NCI-H2227 treated with DMSO at 0.1 percent for 48 hours (cell line): ENCODE measurements at regions not wholly inside any gene's neighbourhood (a gene's known extent, or its start where the extent isn't known, plus 50 kb on each side); places are given as distances from the start of the nearest gene placed in this dataset.
A peak's percentile ranks its signal among the peaks of the same experiment; 100 is the strongest.
"Not testable (repeated sequence)": the region's sequence is repeated elsewhere in the genome, so short reads cannot be mapped to it uniquely, and the experiment has no call there.

Source experiments
- DNase-seq: peaks from one replicate; lab custom pipeline; 2025; lab: John Stamatoyannopoulos, UW

DNA sequence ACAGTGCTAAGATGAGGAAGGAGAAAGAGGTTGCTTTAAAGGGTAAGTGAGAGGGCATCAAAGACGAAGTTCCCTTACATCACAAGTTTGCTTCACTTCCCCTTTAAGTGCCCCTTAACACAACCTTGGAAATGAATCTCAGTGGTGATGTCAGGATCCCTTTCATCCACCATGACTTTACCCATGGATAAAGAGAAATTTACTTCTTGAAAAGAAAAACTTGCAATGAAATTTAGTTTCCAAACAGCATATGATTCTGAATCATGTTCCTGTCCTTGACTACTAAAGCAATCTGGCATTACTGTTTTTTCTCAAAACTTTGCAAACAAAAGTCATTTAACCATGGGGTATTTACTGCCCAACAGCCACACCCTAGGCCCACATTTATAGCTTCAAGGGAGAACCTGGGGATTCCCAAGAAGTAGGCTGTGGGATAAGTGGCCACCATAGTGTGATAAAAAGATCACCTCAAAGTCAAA is 135.9 kb downstream of the ITGB8 start:
- DNase-seq = no peak

DNA sequence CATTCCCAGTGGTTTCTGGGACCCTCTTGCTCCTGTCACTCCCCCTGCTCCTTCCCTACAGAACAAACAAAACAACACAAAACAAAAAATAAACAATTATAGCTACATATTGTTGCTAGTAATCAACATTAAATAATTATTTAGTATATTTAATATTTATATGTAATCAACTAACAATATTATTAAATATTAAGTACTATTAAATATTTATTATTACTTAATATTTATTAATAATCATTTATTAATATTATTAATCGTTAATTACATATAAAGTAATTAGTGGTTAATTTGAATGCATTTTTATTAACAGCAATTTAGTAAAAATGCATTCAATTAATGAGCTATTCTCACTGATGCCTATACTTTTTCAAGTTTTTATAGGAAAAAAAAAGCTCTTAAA is 139.4 kb downstream of the ITGB8 start:
- DNase-seq = no peak

DNA sequence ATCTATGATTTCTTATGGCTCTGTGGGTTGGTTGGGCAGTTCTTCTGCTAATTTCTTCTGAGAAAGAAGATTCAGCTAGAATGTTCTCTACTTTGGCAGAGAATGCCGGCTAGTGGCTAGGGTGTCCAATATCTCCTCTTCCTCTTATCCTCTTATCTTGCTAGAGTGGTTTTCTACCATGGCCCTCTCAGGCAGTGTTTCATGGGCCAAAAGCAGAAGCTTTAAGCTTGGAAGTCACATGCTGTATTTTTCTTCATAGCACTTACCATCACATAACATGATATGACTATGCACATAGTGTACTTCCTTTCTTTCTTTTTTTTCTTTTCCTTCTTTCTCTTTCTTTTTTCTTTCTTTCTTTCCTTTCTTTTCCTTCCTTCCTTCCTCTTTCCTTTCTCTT is 140.0 kb downstream of the ITGB8 start:
- no peak for DNase-seq

DNA sequence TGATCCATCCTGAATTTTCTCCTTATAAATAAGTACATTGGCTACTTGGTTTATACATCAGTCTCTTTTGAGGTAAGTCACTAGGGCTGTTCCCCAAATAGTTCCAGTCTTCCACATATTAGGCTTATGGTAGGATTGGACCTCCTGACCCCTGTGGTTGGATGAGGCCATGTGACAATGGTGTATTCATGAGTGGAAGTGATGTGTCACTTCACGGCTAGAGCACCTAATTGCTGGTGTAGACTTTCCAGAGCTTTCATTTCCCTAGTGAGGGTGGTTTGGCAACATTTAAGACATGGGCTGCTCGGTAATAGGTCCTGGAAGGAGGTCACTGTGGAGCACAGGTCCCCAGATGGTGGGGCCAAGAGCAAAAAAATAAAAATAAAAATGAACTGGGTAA is 141.2 kb upstream of the ABCB5 start:
- no peak for DNase-seq

DNA sequence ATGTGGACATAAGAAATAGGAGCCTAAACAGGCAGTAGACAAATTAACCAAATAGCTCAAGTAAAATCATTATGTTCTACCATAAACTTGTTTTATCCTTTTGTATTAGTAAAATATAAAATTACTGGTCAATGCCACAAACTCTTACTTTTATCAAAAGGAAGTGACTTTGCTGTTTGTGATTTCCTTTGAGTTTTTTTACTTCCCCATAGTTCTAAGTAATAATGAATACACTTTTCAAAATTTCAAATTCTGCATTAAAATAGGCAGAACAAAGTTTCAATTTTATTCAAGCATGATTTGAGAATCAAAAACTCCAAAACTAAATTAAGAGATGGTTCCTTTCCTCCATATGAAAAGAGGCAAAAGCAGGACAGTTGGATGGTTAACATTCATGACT is 139.7 kb upstream of the ABCB5 start:
- no peak for DNase-seq

DNA sequence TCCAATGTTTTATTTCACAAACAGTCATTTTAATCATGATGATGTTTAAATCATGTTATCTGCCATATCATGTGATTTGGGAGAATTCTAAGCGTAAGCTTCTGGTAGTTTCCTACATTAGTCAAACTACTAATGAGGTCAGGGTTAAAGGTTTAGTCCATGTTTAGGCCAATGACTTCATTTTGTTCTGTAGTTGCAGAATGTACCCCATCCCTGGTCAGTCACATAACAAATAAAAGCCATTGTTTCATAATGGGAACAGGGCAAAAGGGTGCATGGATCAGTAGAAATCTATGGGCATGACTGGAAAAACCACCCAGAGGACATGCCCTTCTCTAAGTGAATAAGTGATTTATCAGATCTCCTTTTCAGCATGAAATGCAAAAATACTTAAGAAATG is 138.4 kb upstream of the ABCB5 start:
- DNase-seq = no peak

- no peak for DNase-seq
Observed at GRCh38 chr7:20479706-20480105, 135.8 kb upstream of the ABCB5 start.

- no peak for DNase-seq
Observed at GRCh38 chr7:20482071-20482470, 133.4 kb upstream of the ABCB5 start.

GRCh38 chr7:20484356-20484755 is 131.1 kb upstream of the ABCB5 start:
- no peak for DNase-seq

- no peak for DNase-seq
Observed at GRCh38 chr7:20488850-20489249, 126.6 kb upstream of the ABCB5 start.

DNA sequence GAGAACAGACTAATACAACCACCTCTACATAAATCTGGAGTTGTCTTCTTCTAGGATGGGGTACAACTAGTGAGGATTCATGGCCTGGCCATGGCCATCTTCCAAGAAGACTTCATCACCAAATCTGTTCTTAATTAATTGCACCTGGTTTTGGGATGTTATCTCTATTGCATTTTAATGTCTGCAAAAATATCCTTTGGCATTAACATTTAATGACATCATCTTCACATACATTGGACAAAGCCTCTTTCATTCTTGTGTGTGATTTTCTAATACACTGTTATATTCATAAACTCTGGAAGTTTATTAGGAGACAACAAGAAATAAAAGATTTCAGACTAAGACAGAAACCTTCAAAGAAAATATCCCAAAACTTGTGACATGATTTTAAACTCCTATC is 124.2 kb upstream of the ABCB5 start:
- DNase-seq = no peak

DNA sequence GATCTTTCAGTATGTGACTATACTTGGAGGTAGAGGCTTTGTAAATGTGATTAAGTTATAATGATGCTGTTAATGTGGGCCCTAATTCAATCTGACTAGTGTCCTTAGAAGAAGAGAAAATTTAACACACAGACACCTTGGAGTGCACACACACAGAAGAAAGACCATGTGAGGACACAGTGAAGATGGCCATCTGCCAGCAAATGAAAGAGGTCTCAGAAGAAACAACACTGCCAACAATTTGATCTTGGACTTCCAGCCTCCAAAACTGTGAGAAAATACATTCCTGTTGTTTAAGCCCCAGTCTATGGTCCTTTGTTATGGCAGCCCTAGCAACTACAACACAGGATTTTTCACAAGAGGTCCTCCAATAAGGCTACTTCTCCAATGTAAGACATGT is 120.9 kb upstream of the ABCB5 start:
- no peak for DNase-seq

DNA sequence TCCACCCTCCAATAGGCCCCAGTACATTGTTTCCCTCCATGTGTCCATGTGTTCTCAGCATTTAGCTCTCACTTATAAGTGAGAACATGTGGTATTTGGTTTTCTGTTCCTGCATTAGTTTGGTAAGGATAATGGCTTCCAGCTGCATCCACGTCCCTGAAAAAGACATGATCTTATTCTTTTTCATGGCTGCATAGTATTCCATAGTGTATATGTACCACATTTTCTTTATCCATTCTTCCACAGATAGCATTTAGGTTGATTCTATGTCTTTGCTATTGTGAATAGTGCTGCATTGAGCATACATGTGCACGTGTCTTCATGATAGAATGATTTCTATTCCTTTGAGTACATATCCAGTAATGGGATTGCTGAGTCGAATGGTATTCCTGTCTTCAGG is 114.0 kb upstream of the ABCB5 start:
- not testable (repeated sequence) for DNase-seq

DNA sequence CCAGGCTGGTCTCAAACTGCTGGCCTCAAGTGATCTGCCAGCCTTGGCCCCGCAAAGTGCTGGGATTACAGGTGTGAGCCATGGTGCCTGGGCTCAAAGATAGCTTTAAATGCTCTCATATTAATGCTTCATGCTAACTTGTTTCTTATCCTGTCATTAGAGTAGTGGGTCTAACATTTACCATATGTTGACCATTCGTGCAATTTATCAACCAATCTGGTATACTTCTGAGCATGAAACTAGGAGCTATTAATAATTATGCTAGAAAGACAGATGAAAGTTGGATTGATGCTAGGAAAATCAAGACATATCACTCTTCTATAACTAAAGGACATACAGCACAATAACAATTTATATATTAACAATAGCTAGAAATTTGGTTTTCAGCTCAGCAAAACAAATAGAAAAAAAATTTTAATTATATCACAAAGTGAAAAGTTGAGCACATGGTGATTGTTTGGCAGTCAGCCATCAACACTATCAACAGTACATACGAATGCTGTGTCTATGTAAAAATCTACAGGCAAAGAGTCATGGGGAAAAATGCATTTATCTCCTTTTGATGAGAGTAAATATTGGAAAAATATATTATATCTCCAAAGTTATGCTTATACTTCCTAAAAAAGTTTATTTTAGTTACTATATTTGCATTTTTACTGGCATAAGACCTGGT is 112.1 kb upstream of the ABCB5 start:
- DNase-seq = no peak

DNA sequence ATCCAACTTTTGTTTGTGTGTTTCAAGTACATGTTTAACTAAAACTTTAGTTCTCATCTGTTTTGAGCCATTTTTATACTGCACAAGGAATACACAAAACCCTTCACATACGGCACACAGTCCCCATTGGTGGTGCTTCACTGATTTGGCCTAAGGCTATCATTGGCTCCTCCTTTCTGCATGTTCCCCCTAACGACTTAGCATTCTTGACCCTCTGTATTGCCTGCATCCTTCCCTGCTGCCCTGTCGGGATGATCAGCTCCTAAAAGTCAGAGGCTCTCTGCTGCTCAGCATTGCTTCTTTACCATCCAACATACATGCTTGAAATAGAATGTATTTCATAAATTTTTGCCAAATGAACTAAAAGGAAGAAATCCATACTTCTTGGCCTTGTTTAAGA is 111.4 kb upstream of the ABCB5 start:
- DNase-seq = no peak

- no peak for DNase-seq
Observed at GRCh38 chr7:20506175-20506574, 109.3 kb upstream of the ABCB5 start.

GRCh38 chr7:20507157-20507556 is 108.3 kb upstream of the ABCB5 start:
- DNase-seq = no peak

- no peak for DNase-seq
Observed at GRCh38 chr7:20508109-20508508, 107.4 kb upstream of the ABCB5 start.

DNA sequence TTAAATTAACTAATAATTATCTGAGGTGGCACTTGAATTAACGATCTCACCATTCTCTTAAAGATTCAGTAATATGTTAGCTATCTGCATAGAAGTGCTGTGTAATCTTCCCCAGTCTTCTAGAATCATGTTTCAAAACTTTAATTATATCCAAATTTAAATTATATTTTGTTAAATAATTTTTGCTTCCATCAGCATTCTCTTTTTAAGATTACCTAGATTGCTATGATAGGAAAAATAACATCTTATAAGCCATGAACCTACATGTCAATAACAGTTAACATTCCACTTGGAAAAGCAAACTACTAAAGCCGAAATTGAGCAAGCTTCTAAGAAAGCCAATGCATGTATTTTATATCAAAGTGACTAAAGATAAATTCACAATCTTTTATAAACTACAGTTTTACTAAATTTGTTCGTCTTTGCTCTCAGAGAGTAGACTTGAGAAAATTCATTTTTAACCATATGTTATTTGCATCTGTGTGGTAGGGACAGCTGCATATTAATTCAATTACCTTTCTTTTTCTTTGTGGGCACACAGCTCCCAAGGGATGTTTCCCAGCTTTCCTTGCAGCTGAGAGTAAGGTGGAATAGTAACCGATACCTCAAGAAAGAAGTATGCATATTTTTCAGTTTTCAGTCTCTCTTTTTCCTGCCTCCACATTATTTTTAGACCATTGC is 105.4 kb upstream of the ABCB5 start:
- no peak for DNase-seq

- peak; percentile 10 for DNase-seq
Observed at GRCh38 chr7:20510573-20510900, 104.9 kb upstream of the ABCB5 start.

- DNase-seq = no peak
Observed at GRCh38 chr7:20513341-20513740, 102.1 kb upstream of the ABCB5 start.

DNA sequence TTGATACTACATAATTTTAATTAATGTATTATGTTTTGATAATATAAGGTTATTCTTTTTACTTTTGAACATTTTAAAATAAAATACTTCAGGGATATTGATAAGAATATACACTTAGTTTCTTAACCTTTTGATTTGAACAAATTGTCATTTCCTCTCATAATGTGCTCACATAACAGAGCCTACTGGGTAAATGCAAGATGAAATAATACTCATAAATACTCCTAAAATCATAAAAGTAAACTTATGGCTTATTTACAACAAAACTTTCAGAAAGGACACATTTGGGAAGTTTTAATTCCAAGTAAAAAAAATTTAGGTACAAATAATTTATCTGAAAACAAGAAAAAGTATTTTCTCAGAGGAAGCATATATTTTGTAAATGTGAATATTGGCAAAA is 101.6 kb upstream of the ABCB5 start:
- no peak for DNase-seq

DNA sequence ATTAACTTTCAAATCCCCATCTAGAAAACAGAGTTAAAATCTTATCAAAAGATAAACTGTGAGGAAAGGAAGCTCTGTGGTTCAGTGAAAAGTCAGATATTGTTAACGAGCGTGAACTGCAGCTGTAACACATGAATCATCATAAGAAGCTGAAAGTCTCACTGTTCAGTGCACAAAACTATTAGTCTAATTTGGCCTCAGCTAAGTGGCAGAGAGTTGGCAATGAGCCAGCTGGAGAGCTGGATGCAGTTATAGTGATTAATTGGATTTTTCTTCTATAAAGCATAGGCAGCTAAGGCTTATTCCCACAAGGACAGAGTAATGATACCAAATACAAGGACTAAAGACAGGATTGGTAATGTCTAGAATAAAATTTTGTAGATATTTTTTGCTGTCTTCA is 101.1 kb upstream of the ABCB5 start:
- DNase-seq = peak; percentile 73

DNA sequence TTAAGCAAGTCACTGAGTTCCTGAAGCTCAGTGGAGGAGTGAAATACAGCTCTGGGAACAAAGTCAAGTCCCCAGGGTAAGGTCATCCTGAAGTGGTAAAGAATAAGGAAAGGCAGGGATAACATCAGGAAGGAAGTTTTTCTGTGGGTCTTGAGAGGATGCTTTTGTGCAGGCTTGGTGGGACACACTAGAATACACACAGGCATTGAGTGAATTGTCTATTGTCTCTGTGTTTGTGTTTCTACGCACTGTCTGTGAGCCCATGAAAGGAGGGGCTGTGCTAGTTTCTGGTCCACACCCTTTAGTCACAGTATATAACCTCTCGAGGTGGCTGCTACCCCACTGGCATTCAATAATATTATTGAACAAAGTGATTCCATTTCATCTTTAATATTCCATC is 95.8 kb upstream of the ABCB5 start:
- no peak for DNase-seq
